Brain pericyte (primary cell): ENCODE measurements at regions not wholly inside any gene's neighbourhood (a gene's known extent, or its start where the extent isn't known, plus 50 kb on each side); places are given as distances from the start of the nearest gene placed in this dataset.
A peak's percentile ranks its signal among the peaks of the same experiment; 100 is the strongest.

Source experiments
- DNase-seq: peaks from one replicate; pipeline ENCODE4 v3.0.0-alpha.2; 2012; ENCODE audit warnings: low read depth, low spot score

DNA sequence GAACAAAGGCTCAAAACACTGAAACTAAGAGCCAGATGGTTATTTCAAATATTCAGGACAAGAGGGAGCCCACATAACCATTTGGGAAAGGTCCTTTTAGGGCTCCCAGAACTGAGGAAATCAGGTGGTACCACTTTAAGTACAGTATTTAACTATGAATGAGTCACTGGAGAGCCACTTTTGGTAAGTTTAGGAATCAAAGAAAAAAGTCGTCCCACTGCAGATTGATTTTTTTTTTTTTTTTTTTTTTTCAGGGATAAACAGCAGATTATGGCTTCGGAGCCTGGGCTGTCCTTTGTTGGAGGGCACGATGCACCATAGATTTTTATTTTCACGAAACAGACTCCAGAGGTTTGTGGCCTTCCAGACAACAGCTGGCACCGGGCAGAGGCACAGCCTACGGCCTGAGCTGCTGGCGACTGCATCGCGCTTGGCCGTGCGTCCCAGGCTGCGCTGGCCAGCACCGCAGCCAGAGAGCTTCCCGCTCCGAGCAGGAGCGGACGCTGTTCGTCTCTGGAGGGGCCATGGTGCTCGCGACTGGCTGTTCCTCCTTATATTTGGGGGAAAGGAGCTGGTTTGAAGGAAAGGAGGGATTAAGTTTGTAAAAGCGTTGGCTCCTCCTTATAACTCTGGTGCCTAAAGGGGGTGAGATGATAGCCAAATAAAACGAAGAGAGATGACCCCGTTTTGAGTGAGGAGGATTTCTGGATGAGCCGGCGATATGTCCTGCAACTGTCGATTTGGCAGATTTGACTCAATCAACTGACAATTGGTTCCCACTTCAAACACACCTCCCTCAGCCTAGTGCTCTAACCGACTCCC lies 152.9 kb upstream of the GOLIM4 start:
- DNase-seq: peak; percentile 20

DNA sequence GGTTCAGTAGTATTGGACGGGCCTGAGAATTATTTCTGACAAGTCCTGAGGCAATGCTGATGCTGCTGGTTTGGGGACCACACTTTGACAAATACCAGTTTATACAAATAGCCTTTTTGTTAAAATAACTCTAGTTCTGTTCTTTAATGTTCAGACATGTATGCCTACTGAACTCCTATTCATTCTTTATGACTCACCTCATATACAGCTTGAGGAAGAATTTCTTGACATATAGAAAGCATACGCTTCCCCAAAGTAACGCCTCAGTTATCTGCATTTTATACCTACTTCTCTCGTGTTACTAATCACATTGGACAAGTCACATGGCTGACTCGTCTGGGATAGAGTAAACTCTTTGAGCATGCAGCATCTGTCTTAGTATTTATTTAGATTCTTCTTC lies 145.4 kb upstream of the GOLIM4 start:
- DNase-seq: no peak

DNA sequence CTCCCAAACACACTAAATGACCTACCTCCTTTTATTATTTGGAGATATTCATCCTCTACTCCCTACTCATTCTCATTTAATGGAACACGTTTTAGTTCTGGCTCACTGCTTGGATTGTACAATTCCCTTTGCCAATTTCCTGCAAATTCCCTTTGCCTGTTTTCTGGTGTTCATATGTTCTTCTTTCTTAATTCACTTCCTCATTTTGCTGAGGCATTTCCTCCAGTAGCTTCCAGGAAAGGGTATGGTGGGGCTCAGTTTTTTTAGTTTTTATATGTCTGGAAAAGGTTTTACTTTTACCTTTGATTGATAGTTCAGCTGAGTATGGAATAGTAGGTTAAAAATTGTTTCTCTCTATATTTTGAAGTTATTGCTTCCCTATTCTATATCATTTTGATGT lies 143.6 kb upstream of the GOLIM4 start:
- DNase-seq: no peak

DNA sequence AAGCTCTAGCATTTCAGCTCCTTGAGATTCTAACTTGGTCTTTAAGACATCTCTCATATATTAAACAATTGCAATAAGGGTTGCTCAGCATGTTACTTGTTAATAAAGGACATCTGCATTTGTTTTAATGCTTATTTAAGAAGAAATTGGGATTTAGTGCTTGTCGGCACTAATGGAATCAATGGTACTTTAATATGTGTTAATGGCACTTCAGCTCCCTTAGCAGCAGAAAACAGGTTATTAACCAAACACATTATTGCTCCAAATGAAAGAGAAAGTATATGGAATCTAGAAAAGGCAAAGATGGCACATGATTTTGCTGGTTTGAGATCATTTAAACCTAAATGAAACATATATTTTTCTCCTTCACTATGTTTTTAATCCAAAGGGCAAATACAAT lies 137.3 kb upstream of the GOLIM4 start:
- DNase-seq: no peak

DNA sequence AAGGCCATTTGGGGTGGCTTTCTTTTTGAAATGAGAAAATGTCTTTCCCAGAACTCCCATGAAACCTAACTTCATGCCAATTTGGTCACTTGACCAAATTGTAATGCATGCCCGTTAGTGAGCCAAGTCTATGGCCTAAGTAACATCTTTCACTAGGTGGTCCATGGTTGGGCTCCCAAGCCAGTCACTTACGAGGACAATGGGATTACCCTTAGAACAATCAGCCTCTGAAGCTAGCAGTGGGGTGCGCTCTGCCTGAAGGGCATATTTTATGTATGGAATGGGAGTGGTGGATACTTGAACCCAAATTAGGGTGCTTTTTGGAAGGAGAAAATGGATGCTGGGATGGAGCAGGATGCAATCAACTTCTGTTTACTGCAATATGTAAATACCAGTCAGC lies 127.4 kb upstream of the GOLIM4 start:
- no peak for DNase-seq

DNA sequence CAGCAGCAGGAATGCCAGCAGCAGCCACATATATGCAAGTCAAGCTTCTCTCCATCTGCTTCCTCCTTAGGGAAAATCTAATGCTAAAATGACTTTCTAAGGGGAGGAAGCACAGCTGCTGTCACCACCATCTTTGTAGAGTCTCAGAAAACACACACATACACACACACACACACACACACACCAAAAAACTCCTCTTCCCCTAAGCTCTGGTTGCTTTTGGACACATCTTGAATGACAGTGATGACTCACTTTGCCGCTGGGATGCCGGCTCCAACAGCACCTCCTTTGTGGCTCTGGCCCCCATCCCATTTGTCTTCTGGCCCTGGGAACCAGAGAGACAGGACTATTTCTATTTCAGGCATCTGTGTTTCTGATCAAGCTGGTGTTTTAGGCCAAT lies 124.8 kb upstream of the GOLIM4 start:
- no peak for DNase-seq

DNA sequence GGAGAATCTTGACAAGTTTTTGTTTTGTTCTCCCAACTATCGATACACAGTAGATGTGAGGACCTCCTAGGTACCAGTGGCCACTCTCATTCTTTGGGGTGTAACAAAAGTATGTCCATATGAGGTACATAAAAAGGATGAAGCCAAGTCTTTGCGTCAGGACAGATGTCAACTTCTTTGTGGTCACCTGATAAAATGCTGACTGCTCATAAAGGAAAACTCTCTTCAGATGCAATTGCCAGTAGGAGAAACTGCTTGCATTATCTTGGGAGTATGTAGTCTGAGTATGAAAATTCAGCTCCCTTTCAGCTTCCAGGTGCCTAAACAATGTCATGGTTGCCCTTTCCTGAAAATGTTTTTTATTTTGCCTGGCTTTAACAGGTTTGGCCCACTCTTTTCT lies 123.8 kb upstream of the GOLIM4 start:
- no peak for DNase-seq

DNA sequence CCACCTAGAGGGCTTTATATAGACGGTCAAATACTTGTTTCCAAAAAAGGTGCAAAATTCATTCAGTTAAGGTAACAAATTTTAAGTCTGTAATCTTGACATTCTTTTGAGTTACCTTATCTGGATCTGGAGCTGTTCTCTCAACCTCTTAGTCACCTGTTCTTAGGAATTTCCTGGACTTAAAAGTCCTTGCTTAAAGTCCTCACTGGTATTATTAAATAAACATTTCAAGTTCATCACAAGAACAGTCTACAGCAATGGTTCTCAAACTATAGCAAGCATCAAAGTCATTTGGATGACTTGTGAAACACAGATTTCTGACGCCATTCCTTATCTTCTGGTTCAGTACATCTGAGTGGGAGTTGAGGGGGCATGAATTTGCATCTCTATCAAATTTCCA lies 122.9 kb upstream of the GOLIM4 start:
- no peak for DNase-seq

DNA sequence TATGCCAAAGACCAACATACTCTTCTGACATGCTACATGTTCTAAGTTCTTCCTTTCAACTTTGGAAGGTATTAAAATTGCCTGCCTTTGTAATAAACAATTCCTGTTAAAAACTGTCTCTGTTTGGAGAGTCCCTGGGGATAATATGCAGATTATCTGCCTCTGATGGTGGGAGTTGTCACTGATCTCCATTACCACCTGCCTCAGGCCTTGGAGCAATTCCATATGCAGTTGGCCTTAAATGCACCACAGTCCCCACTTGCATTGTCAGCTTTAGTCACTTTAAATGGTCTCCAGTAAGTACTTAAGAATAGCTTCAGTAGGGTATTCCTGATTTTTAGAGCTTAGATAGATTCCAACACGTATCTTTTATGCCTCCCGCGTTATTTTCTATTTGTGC lies 121.1 kb upstream of the GOLIM4 start:
- no peak for DNase-seq

DNA sequence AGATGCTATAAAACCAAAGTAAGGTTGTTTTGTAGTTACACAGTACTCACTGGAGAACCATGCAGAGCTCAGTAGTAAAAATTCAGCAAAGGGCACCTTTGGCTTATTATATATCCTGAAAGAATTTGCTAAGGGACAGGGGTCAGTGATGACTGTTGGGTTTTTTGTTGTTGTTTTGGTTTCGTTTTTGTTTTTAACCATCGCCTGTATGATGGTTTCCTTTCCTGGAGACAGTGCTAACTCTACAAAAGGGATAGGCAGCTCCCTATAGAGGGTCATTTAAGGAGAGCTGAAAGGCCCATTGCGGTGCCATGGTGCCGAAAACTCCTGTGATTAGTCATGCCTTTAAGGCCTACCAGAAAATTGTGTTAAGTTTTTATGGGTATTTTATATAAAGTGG lies 118.2 kb upstream of the GOLIM4 start:
- no peak for DNase-seq

DNA sequence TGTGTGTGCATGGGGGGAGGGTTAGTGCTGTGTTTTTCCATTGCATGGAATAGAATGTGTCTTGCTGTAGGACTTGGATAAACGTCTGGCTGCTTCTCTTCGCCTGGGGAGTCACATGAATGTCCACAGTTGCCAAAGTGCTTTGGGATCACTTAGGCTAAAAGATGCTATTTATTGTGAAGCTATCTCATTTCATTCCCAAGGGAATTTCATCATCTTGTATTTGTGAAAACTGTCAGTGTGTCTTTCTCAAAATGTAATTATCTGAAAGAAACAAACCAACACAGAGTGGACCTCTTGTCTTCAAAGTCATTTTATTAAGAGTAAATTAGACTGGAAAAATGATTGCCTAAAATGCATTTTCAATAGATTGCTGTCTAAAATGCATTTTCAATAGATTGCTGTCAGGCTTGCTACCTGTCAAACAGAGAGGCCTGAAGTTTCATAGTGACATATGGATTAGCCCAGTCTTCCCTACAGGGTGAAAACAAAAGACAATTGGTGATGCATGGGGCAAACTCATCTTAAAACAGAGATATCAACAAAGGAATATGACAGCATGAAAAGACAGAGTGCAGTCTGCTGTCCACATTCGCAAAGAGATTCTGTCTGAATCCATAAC lies 117.1 kb upstream of the GOLIM4 start:
- no peak for DNase-seq

DNA sequence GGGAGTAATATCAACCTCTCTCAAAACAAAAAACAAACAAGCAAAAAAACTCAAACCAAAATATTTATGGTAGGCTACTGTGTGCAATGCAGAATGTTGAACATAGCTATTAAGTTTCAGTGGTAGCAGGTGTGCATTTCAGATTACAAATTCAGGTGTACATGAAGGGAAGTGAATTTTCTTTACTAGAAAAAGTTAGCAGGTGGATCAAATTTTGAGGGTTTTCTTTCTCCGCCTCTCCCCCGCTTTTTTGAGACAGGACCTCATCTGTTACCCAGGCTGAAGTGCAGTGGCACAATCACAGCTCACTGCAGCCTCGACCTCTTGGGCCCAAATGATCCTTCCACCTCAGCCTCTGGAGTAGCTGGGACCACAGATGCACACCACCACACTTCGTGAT lies 109.7 kb upstream of the GOLIM4 start:
- DNase-seq: no peak

DNA sequence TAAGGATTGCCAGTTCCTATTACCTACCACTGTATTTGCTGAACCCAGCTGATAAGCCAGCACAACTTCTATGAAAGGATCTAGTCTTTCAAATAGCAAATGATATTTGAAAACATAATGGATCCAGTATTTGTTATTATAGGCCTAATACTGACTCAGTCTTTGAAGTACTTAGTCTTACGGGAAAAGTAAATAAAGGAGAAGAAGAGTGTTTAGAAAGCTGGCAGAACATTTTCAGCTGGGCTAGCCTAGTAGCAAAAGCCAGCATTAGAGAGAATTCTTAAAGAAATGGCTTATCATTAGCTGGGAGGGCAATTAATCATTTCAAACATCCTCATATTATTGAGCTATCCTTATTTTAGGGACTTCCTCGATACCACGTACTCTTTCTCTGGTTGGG lies 101.4 kb upstream of the GOLIM4 start:
- no peak for DNase-seq

DNA sequence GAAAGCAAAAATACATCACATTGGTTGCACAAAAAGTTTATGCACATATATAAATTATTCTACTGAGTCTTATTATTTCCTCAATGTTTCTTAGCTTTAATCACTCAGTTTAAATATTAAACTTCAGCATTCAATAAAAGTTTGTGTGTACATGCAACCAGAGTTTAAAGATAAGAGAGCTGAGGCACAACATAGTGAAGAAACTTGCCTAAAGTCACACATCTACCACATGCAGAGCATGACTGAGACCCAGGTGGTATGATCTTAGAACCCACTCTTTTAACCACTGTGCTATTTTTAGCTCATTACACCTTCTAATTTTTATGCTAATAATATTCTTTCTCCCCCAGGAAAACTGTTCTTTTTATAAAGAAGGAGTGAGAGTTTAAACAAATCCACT lies 96.1 kb upstream of the GOLIM4 start:
- DNase-seq: no peak

DNA sequence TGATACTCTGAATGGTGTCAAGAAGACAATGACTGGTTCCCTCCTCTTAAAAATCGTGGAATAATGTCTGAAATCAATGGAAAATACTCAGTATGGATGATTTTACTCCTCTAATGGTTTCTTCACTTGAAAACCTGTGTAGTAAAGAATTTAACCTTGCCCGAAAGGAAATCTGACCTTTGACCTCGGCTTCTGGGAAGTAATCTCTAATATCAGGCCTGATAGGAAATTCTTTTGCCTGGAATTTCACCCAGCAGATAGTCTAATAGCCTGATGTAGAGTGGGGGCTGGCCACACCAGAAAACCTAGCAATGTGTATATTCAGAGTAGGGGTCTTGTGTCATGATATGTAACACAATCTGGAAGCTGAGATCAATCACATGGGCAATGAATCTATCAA lies 91.5 kb upstream of the GOLIM4 start:
- DNase-seq: no peak

DNA sequence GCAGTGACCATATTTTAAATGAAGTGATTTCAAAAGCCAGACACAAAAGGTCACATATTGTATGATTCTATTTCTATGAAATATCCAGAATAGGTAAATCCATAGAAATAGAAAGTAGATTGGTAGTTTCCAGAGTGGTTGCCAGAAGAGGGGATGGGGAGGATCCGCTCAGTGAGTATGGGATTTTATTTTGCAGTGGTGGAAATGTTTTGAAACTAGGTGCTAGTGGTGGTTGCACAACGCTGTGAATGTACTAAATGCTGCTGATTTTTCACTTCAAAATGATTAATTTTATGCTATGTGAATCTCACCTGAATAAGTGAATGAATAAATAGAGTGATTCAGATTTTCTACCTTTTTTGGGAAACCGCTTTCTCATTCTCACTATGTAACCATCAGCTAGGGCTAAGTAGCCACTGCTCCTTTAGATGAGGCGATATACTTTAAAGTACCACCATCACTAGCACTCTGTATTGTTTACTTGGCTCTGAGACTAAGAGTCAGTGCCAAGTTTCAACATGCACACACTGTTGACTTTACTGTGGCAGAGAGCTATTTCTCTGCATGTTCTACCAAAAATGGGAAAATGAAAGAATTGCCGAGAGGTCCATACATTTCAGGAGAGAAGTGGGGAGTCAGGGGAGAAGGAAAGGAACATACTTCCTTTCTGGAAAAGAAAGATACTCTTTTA lies 90.7 kb upstream of the GOLIM4 start:
- DNase-seq: no peak

DNA sequence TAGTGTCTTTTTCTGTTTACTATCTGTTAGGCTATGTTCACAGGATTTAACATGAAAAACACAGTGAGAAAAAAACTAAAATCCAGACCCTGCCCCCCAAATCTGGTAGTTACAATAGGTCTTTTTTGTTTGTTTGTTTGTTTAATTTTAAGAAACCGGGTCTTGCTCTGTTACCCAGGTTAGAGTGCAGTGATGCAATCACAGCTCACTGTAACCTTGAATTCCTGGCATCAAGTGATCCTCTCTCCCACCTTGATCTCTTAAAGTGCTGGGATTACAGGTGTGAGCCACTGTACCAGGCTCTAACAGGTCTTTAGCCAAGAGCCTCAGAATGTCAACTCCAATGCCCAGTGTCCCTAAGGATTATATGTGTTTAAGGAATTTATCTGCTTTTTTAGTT lies 88.0 kb upstream of the GOLIM4 start:
- DNase-seq: no peak

DNA sequence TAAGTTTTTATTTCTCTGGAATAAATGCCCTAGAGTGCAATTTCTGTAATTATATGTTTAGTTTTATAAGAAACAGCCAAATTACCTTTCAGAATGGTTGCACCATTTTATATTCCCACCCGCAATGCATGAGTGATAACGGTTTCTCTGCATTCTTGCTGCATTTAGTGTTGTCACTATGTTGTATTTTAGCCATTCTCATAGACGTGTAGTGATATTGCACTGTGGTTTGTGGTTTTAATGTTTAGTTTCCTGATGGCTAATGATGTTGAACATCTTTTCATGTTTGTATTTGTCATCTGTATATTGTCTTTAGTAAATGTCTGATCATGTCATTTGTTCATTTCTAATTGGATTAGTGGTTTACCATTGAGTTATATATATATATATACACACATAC lies 73.0 kb upstream of the GOLIM4 start:
- DNase-seq: no peak

DNA sequence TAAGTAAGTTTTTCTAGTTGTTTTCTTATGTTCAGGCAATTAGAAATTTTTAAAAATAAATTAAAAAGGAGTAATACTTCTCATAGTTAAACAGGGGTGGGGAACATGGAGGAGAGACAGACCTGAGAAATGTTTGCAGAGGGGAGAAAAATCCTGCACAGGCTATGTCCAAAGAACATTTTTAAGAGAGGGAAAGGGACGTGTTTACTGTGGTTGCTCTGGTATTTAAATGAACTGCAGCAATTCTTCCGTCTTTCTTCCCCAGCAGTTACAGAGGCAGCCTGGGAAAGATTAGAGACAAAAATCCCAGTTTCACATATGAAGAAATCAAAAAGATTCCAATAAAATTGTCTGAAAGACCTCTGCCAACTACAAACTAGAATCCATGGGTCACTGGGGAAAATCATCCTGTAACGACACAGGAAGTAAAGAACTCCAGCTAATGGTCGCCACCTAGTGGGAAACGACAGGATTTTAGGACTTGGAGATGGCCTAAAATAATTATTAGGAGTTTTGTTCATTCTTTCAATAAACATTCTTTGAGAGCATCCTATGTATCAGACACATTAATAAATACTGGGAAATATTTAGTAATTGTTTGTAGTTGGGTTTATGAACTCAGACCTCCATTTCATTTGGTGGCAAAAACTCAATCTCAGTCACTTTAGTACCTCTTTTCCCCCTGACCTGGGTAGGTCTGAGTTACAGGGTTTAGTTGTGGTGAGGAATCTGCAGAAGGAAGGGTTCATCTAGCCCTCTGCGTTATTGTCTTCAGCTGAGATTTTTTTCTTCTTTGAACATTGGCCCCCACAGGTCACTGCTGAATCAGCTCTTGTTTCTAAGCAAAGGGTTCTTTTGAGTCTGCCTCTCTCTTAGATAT lies 69.9 kb upstream of the GOLIM4 start:
- DNase-seq: peak; percentile 15

DNA sequence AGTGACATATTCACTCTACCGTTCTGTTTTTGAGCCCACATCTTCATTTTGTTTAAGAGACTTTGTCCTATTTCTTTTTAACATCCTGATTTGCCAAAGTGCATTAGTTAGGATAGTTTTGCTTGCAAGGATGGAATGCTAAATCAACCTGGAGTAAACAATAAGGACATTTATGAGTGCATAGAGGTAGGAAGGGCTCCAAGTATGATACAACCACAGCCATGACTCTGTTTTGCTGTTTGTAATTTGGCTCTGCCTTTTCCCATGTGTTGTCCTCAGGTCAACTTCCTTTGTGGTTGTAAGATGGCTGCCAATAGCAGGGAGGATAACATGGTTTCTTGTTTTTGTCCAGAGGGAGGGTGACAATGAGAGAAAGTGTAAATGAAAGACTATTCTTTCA lies 66.4 kb upstream of the GOLIM4 start:
- DNase-seq: no peak

DNA sequence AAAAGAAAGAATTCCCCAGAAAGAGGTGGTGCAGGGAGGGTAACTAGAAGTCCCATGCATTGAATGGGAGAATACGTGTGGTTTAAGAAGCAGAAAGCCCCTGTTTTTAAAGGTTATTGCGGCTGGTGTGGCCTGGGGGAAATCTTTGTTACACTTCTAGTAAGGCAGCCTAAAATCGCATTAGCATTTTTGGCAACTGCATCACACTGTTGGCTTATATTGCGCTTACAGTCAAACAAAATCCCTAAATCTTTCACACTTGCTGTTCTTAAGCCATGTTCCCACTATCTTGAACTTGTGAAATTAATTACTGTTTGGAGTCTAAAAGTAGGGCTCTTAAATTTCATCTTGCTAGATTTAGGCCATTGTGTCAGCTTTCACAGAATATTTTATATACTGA lies 66.0 kb upstream of the GOLIM4 start:
- DNase-seq: no peak

DNA sequence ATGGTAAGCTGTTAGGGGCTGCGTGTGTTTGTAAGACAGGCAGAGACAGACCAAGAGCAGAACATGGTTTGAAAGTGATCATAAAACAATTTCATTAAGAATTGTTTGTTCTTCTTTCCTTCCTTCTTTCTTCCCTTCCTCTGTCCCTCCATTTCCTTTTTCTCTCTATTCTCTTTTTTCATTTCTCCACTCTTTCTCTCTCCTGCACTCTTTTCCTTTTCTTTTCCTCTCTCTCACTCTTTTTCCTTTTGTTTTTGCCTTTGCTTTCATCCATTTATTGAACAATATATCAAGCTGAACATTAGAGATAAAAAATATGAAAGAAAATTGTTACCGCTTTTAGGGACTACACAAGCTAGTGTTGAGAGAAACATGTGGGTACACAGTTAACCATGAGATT lies 62.2 kb upstream of the GOLIM4 start:
- no peak for DNase-seq
